NK-92 treated with Interleukin-12 subunit alpha and Interleukin-12 subunit beta, amount 100 ng/mL, for 24 hours (cell line): ENCODE measurements at regions not wholly inside any gene's neighbourhood (a gene's known extent, or its start where the extent isn't known, plus 50 kb on each side); places are given as distances from the start of the nearest gene placed in this dataset.
"Not testable (repeated sequence)": the region's sequence is repeated elsewhere in the genome, so short reads cannot be mapped to it uniquely, and the experiment has no call there.

Experiments
- DNase-seq: peaks from one replicate; lab custom pipeline; 2025; lab: John Stamatoyannopoulos, UW

- not testable (repeated sequence) for DNase-seq
Measured at GRCh38 chr20:30393523-30393922, 863.9 kb upstream of the DEFB115 start.

GRCh38 chr20:30397111-30397510 is 860.4 kb upstream of the DEFB115 start:
- not testable (repeated sequence) for DNase-seq

- not testable (repeated sequence) for DNase-seq
Measured at GRCh38 chr20:30405061-30405460, 852.4 kb upstream of the DEFB115 start.

GRCh38 chr20:30405585-30405984 is 851.9 kb upstream of the DEFB115 start:
- DNase-seq, result not testable (repeated sequence)

- DNase-seq, result not testable (repeated sequence)
Measured at GRCh38 chr20:30406370-30406769, 851.1 kb upstream of the DEFB115 start.

GRCh38 chr20:30412972-30413371 is 844.5 kb upstream of the DEFB115 start:
- no peak for DNase-seq

GRCh38 chr20:30417387-30417786 is 840.1 kb upstream of the DEFB115 start:
- DNase-seq, result not testable (repeated sequence)

GRCh38 chr20:30418378-30418777 is 839.1 kb upstream of the DEFB115 start:
- DNase-seq, result not testable (repeated sequence)

- DNase-seq, result no peak
Measured at GRCh38 chr20:30419466-30419865, 838.0 kb upstream of the DEFB115 start.

- DNase-seq, result not testable (repeated sequence)
Measured at GRCh38 chr20:30419871-30420420, 837.5 kb upstream of the DEFB115 start.
